DOHH2 (cell line): ENCODE measurements at regions not wholly inside any gene's neighbourhood (a gene's known extent, or its start where the extent isn't known, plus 50 kb on each side); places are given as distances from the start of the nearest gene placed in this dataset.

Experiments used
- H3F3A ChIP-seq: fragments of 200-600 bp; sonication (generic), shearing (Covaris generic); 2 replicates; pipeline ENCODE4 v1.6.0; 2016; ENCODE audit warnings: antibody characterized with exemption, mild to moderate bottlenecking; ENCODE audit not compliant: control insufficient read depth, insufficient read depth
- H3K27ac ChIP-seq: fragments of 200-600 bp; sonication (generic); 2 replicates; pipeline ENCODE4 v1.5.1; 2014; ENCODE audit warnings: low read depth, mild to moderate bottlenecking, low read length, moderate library complexity
- H3K27me3 ChIP-seq: fragments of 200-600 bp; sonication (generic); 2 replicates; pipeline ENCODE4 v1.6.1; 2014; ENCODE audit warnings: mild to moderate bottlenecking, low read length, mixed read lengths; ENCODE audit not compliant: control insufficient read depth
- H3K36me3 ChIP-seq: fragments of 200-600 bp; sonication (generic); 2 replicates; pipeline ENCODE4 v1.6.1; 2014; ENCODE audit warnings: mild to moderate bottlenecking, low read length, moderate library complexity, mixed read lengths; ENCODE audit not compliant: control insufficient read depth
- H3K4me1 ChIP-seq: fragments of 200-600 bp; sonication (generic); 2 replicates; pipeline ENCODE4 v1.6.1; 2014; ENCODE audit warnings: mild to moderate bottlenecking, low read length, mixed read lengths; ENCODE audit not compliant: control insufficient read depth
- H3K4me2 ChIP-seq: fragments of 200-600 bp; sonication (generic); 2 replicates; pipeline ENCODE4 v1.6.0; 2014; ENCODE audit warnings: mild to moderate bottlenecking, low read length, moderate library complexity
- H3K4me3 ChIP-seq: fragments of 200-600 bp; sonication (generic); 2 replicates; pipeline ENCODE4 v1.5.1; 2014; ENCODE audit warnings: mild to moderate bottlenecking, low read length, mixed read lengths
- H3K79me2 ChIP-seq: fragments of 200-600 bp; sonication (generic); 2 replicates; pipeline ENCODE4 v1.6.1; 2014; ENCODE audit warnings: mild to moderate bottlenecking, low read length, mixed read lengths; ENCODE audit not compliant: control insufficient read depth
- H3K9me2 ChIP-seq: fragments of 200-600 bp; sonication (generic); replicated peaks from 2 replicates; pipeline ENCODE4 v1.6.1; 2014; ENCODE audit warnings: mild to moderate bottlenecking, low read length, mixed read lengths; ENCODE audit not compliant: control insufficient read depth
- H3K9me3 ChIP-seq: fragments of 200-600 bp; sonication (generic); 2 replicates; pipeline ENCODE4 v1.6.1; 2014; ENCODE audit warnings: antibody characterized with exemption, low read length, mixed read lengths; ENCODE audit not compliant: control insufficient read depth, insufficient read depth
- H4K20me1 ChIP-seq: fragments of 200-600 bp; sonication (generic); 2 replicates; pipeline ENCODE4 v1.6.0; 2014; ENCODE audit warnings: low read depth, mild to moderate bottlenecking, antibody characterized with exemption, low read length, moderate library complexity; ENCODE audit not compliant: control insufficient read depth, insufficient read depth
- EZH2phosphoT487 ChIP-seq: fragments of 200-600 bp; sonication (generic); IDR thresholded peaks from 2 replicates; pipeline ENCODE4 v1.6.1; 2017; ENCODE audit warnings: borderline replicate concordance, mild to moderate bottlenecking, antibody characterized with exemption, low read length, moderate library complexity, mixed read lengths
- TF ChIP-seq, protein P1 (sequence below): fragments of 200-600 bp; sonication (generic); IDR thresholded peaks from one replicate; pipeline ENCODE4 v1.5.1; 2014; ENCODE audit warnings: antibody characterized with exemption, mild to moderate bottlenecking, low read depth, low read length; ENCODE audit not compliant: poor library complexity, severe bottlenecking

- H3K27ac ChIP-seq: no peak overlapping the region
- H3K36me3 ChIP-seq: peaks cover 15% of the 10 kb centered on the region
- H3K79me2 ChIP-seq: no peaks in the 10 kb centered on the region
- H3K4me1 ChIP-seq: no peaks in the 10 kb centered on the region
- H3K4me3 ChIP-seq: no peak overlapping the region
- H3K4me2 ChIP-seq: no peak overlapping the region
- H3K27me3 ChIP-seq: no peaks in the 10 kb centered on the region
- TF ChIP-seq EZH2phosphoT487: no peak
- TF ChIP-seq, protein P1, sequence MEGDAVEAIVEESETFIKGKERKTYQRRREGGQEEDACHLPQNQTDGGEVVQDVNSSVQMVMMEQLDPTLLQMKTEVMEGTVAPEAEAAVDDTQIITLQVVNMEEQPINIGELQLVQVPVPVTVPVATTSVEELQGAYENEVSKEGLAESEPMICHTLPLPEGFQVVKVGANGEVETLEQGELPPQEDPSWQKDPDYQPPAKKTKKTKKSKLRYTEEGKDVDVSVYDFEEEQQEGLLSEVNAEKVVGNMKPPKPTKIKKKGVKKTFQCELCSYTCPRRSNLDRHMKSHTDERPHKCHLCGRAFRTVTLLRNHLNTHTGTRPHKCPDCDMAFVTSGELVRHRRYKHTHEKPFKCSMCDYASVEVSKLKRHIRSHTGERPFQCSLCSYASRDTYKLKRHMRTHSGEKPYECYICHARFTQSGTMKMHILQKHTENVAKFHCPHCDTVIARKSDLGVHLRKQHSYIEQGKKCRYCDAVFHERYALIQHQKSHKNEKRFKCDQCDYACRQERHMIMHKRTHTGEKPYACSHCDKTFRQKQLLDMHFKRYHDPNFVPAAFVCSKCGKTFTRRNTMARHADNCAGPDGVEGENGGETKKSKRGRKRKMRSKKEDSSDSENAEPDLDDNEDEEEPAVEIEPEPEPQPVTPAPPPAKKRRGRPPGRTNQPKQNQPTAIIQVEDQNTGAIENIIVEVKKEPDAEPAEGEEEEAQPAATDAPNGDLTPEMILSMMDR: no peak
- no peaks in the 10 kb centered on the region for H3F3A ChIP-seq
- H3K9me3 ChIP-seq: peaks cover 8% of the 10 kb centered on the region
- no peaks in the 10 kb centered on the region for H4K20me1 ChIP-seq
- no peaks in the 10 kb centered on the region for H3K9me2 ChIP-seq
These were observed 117.5 kb upstream of the TMEM168 start for GRCh38 chr7:112907658-112908057.

DNA sequence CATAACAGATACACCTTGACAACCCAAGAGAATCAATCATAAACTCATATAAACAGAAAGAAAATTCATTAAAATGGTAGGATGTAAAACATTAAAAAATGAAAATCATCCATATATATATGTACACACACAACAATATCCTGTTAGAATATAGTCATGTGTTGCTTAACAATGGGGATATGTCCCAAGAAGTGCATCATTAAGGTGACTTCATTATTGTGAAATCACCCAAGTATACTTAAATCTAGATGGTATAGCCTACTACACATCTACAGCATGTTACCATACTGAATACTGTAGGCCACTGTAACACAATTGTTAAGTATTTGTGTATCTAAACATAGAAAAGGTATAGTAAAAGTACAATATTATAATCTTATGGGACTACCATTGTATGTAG is 115.8 kb upstream of the TMEM168 start:
- H3K9me3 ChIP-seq: peaks cover 8% of the 10 kb centered on the region
- H3K27me3 ChIP-seq: no peaks in the 10 kb centered on the region
- no peaks in the 10 kb centered on the region for H3K9me2 ChIP-seq
- H3K4me3 ChIP-seq: no peak overlapping the region
- H3K79me2 ChIP-seq: no peaks in the 10 kb centered on the region
- TF ChIP-seq, protein P1: no peak
- TF ChIP-seq EZH2phosphoT487: no peak
- H3K27ac ChIP-seq: no peak overlapping the region
- no peaks in the 10 kb centered on the region for H3F3A ChIP-seq
- H3K4me1 ChIP-seq: no peaks in the 10 kb centered on the region
- H3K4me2 ChIP-seq: no peak overlapping the region
- H3K36me3 ChIP-seq: peaks cover 10% of the 10 kb centered on the region
- no peaks in the 10 kb centered on the region for H4K20me1 ChIP-seq

- Histone ChIP-seq H3K4me1 (no peaks in the 10 kb centered on the region), H3K4me3 (no peak overlapping the region), H3K9me3 (peaks cover 8% of the 10 kb centered on the region), H3K9me2 (no peaks in the 10 kb centered on the region), H3K36me3 (peaks cover 6% of the 10 kb centered on the region; the same call in 1 of the 2 replicates), H4K20me1 (no peaks in the 10 kb centered on the region), H3F3A (no peaks in the 10 kb centered on the region), H3K4me2 (no peak overlapping the region), H3K27me3 (no peaks in the 10 kb centered on the region), H3K27ac (no peak overlapping the region), H3K79me2 (no peaks in the 10 kb centered on the region)
- no peak for TF ChIP-seq EZH2phosphoT487
- TF ChIP-seq, protein P1: no peak
These were observed 115.2 kb upstream of the TMEM168 start for GRCh38 chr7:112905413-112905812.
